Memory B cell (primary cell): ENCODE measurements at regions not wholly inside any gene's neighbourhood (a gene's known extent, or its start where the extent isn't known, plus 50 kb on each side); places are given as distances from the start of the nearest gene placed in this dataset.
"Not testable (repeated sequence)": the region's sequence is repeated elsewhere in the genome, so short reads cannot be mapped to it uniquely, and the experiment has no call there.

Experiments used
- ATAC-seq: fragments of 150-1000 bp; cut with Tn5 transposase; 2 replicates; pipeline ENCODE4 v1.10.0; 2021; ENCODE audit warnings: low read depth, mild to moderate bottlenecking, moderate library complexity
- DNase-seq, 2 donors: peaks; one replicate each; pipeline ENCODE4 v3.0.0; 2022; ENCODE audit warnings: low spot score in 2 of 2
- H3K27ac Mint-ChIP-seq: one replicate; pipeline ENCODE4 v1.8.0; 2022; ENCODE audit warnings: mild to moderate bottlenecking, moderate library complexity, mixed read lengths
- H3K27me3 Mint-ChIP-seq: one replicate; pipeline ENCODE4 v1.8.0; 2022; ENCODE audit warnings: mixed read lengths
- H3K36me3 Mint-ChIP-seq: one replicate; pipeline ENCODE4 v1.8.0; 2022; ENCODE audit warnings: mild to moderate bottlenecking, mixed read lengths
- H3K4me1 Mint-ChIP-seq: one replicate; pipeline ENCODE4 v1.8.0; 2022; ENCODE audit warnings: mixed read lengths
- H3K4me3 Mint-ChIP-seq: one replicate; pipeline ENCODE4 v1.8.0; 2022; ENCODE audit warnings: mild to moderate bottlenecking, moderate library complexity, mixed read lengths
- H3K9me3 Mint-ChIP-seq: one replicate; pipeline ENCODE4 v1.8.0; 2022; ENCODE audit warnings: mixed read lengths

- H3K9me3 Mint-ChIP-seq = peaks cover 4% of the 10 kb centered on the region
- ATAC-seq (no peak), DNase-seq (no peak)
- no peaks in the 10 kb centered on the region for H3K4me1 Mint-ChIP-seq
- H3K36me3 Mint-ChIP-seq = no peaks in the 10 kb centered on the region
- H3K27ac Mint-ChIP-seq = no peak overlapping the region
- peaks cover 6% of the 10 kb centered on the region for H3K27me3 Mint-ChIP-seq
- H3K4me3 Mint-ChIP-seq = no peak overlapping the region
Measured at GRCh38 chr14:52148371-52148770, 79.5 kb upstream of the NID2 start.

DNA sequence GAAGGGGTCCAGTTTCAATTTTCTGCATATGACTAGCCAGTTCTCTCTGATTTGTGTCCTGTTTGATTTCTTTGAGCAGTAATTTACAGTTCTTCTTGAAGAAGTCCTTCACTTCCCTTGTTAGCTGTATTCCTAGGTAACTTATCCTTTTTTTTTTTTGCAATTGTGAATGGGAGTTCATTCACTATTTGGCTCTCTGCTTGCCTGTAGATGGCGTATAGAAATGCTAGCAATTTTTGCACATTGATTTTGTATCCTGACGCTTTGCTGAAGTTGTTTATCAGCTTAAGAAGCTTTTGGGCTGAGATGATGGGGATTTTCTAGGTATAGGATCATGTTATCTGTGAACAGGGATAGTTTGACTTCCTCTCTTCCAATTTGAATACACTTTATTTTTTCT is 77.6 kb upstream of the NID2 start:
- no peak overlapping the region for H3K4me3 Mint-ChIP-seq
- H3K36me3 Mint-ChIP-seq = no peaks in the 10 kb centered on the region
- H3K27ac Mint-ChIP-seq = no peak overlapping the region
- H3K9me3 Mint-ChIP-seq = peaks cover 4% of the 10 kb centered on the region
- H3K27me3 Mint-ChIP-seq = peaks cover 6% of the 10 kb centered on the region
- DNase-seq = no peak
- no peaks in the 10 kb centered on the region for H3K4me1 Mint-ChIP-seq
- no peak for ATAC-seq

- not testable (repeated sequence) for H3K27ac Mint-ChIP-seq, H3K9me3 Mint-ChIP-seq, H3K27me3 Mint-ChIP-seq, H3K4me3 Mint-ChIP-seq, ATAC-seq, H3K4me1 Mint-ChIP-seq, H3K36me3 Mint-ChIP-seq, DNase-seq
Measured at GRCh38 chr14:52144099-52144498, 75.2 kb upstream of the NID2 start.

GRCh38 chr14:52142504-52142903 is 73.6 kb upstream of the NID2 start:
- no peaks in the 10 kb centered on the region for H3K36me3 Mint-ChIP-seq
- no peaks in the 10 kb centered on the region for H3K4me1 Mint-ChIP-seq
- ATAC-seq = no peak
- H3K9me3 Mint-ChIP-seq = peaks cover 4% of the 10 kb centered on the region
- no peak overlapping the region for H3K27ac Mint-ChIP-seq
- H3K4me3 Mint-ChIP-seq = no peak overlapping the region
- no peaks in the 10 kb centered on the region for H3K27me3 Mint-ChIP-seq
- DNase-seq = no peak

GRCh38 chr14:52131640-52132320 is 62.9 kb upstream of the NID2 start:
- Mint-ChIP-seq H3K4me3 (no peak overlapping the region), H3K27me3 (peaks cover 13% of the 10 kb centered on the region), H3K27ac (no peak overlapping the region), H3K36me3 (peaks cover 2% of the 10 kb centered on the region), H3K4me1 (no peaks in the 10 kb centered on the region), H3K9me3 (peaks cover 9% of the 10 kb centered on the region)
- ATAC-seq (no peak), DNase-seq (no peak)

GRCh38 chr14:52129721-52130120 is 60.9 kb upstream of the NID2 start:
- H3K4me3 Mint-ChIP-seq = no peak overlapping the region
- H3K36me3 Mint-ChIP-seq = no peaks in the 10 kb centered on the region
- H3K9me3 Mint-ChIP-seq = peaks cover 4% of the 10 kb centered on the region
- peaks cover 18% of the 10 kb centered on the region for H3K27me3 Mint-ChIP-seq
- H3K27ac Mint-ChIP-seq = no peak overlapping the region
- no peak for DNase-seq
- peaks cover 3% of the 10 kb centered on the region for H3K4me1 Mint-ChIP-seq
- ATAC-seq = no peak

DNA sequence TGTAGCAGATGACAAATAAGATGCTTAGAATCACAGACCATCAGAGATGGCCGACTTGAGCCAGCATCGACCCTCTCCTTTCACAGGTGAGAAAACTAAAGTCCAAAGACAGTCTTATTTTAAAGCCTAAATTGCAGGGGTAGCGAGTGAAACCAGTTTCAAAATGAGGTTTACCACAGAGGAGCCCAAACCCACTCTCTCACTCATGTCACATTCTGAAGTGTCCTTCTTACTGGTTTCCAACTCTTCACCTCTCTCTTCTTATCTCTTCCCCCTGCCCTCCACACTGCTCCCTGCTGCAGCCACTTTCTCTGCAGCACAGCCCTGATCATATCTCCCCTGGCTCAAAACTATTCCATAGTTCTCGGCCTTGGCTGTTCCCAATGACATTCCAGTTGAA is 57.0 kb upstream of the NID2 start:
- DNase-seq (no peak), ATAC-seq (no peak)
- H3K4me3 Mint-ChIP-seq = no peak overlapping the region
- H3K27me3 Mint-ChIP-seq = peaks cover 10% of the 10 kb centered on the region
- no peaks in the 10 kb centered on the region for H3K36me3 Mint-ChIP-seq
- H3K4me1 Mint-ChIP-seq = peaks cover 3% of the 10 kb centered on the region
- no peak overlapping the region for H3K27ac Mint-ChIP-seq
- peaks cover 2% of the 10 kb centered on the region for H3K9me3 Mint-ChIP-seq

GRCh38 chr14:52124791-52125684 is 56.2 kb upstream of the NID2 start:
- Mint-ChIP-seq H3K27me3 (peaks cover 10% of the 10 kb centered on the region), H3K9me3 (peaks cover 2% of the 10 kb centered on the region), H3K4me1 (peaks cover 3% of the 10 kb centered on the region), H3K27ac (no peak overlapping the region), H3K36me3 (no peaks in the 10 kb centered on the region), H3K4me3 (no peak overlapping the region)
- DNase-seq = no peak
- ATAC-seq = no peak

DNA sequence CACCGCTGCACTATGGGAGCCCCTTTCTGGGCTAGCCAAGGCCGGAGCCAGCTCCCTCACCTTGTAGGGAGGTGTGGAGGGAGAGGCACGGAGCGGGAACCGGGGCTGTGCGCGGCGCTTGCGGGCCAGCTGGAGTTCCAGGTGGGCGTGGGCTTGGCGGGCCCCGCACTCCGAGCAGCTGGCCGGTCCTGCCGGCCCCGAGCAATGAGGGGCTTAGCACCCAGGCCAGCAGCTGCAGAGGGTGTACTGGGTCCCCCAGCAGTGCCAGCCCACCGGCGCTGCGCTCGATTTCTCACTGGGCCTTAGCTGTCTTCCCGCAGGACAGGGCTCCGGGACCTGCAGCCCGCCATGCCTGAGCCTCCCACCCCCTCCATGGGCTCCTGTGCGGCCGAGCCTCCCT is 53.3 kb upstream of the NID2 start:
- DNase-seq, H3K9me3 Mint-ChIP-seq: not testable (repeated sequence)

GRCh38 chr14:52121441-52121840 is 52.6 kb upstream of the NID2 start:
- no peak for DNase-seq
- Mint-ChIP-seq H3K27me3 (peaks cover 13% of the 10 kb centered on the region), H3K4me3 (no peak overlapping the region), H3K36me3 (no peaks in the 10 kb centered on the region), H3K27ac (no peak overlapping the region), H3K9me3 (no peaks in the 10 kb centered on the region), H3K4me1 (peaks cover 3% of the 10 kb centered on the region)
- ATAC-seq = no peak

More for the DNA sequence above, 53.3 kb upstream of the NID2 start:
- H3K4me3 Mint-ChIP-seq, H3K27ac Mint-ChIP-seq, ATAC-seq, H3K4me1 Mint-ChIP-seq, H3K36me3 Mint-ChIP-seq: not testable (repeated sequence)
- peaks cover 11% of the 10 kb centered on the region for H3K27me3 Mint-ChIP-seq

DNA sequence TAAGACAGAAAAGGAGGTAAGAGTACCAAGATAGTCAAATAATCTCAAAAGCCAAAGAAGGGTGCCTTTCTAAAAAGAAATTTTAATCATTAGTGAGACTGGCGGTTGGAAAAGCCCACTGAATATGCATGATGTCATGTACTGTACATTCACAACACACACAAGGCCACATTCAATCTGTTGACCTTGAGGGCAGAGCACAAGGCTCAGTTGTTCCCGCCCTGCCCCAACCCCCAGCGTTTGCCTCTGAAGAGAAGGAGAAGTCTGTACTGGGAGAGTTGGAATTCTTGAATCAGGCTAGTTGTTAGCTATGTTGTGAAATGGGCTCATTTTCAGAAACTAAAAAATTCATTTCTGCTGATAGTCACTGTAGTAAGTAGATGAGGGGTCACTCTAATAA is 50.2 kb upstream of the NID2 start:
- H3K27me3 Mint-ChIP-seq = peaks cover 9% of the 10 kb centered on the region

More for the DNA sequence above, 50.2 kb upstream of the NID2 start:
- DNase-seq (no peak), ATAC-seq (no peak)
- Mint-ChIP-seq H3K9me3 (no peaks in the 10 kb centered on the region), H3K36me3 (no peaks in the 10 kb centered on the region), H3K4me1 (peaks cover 4% of the 10 kb centered on the region), H3K27ac (no peak overlapping the region), H3K4me3 (no peak overlapping the region)
